ENCODE measurements at regions not wholly inside any gene's neighbourhood (a gene's known extent, or its start where the extent isn't known, plus 50 kb on each side); places are given as distances from the start of the nearest gene placed in this dataset.
"Not testable (repeated sequence)": the region's sequence is repeated elsewhere in the genome, so short reads cannot be mapped to it uniquely, and the experiment has no call there.

DNA sequence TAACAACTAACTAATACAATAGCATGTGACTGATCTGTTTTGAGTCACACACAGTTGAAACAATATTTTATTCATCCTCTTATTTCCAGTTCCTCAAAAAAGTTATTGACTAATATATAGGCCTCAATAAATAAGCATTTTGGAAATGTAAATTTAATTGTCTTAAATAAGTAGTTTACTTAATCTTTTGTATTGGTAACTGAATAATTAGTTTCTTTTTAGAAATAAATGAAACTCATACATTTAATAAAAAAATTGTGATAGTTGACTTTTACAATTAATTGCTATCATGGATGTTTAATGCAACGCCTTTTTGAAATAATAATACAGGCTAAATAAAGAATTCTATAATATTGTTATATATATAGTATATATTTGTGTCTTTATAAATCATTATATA, 500.8 kb upstream of the PCDH20 start:
- no peak for DNase-seq (ENCODE audit: insufficient read length, low spot score)
- FAIRE-seq = no peak

GRCh38 chr13:61913183-61913582, 497.5 kb upstream of the PCDH20 start:
- no peak for FAIRE-seq
- no peak for DNase-seq (ENCODE audit: insufficient read length, low spot score)

GRCh38 chr13:61908906-61909615, 493.4 kb upstream of the PCDH20 start:
- DNase-seq (ENCODE audit: insufficient read length, low spot score) (no peak), FAIRE-seq (no peak)

DNA sequence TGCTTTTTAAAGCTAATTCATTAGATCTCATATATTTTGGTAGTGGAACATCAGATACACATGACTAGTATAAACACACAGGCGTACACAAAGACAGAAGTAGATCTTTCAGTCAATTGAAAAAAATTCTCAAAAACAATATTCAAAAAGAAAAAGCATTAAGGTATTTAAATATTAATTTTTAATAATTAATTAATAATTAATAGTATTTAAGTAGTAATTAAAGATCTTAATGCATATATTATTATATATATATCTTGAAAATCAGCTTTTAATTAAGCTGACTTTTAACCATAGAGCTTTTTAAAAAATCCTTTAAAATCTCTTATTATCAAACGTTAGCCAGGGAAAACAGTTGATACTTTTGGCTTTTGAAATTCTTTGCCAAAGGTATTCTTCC, 489.4 kb upstream of the PCDH20 start:
- no peak for FAIRE-seq
- DNase-seq (ENCODE audit: insufficient read length, low spot score) = no peak

GRCh38 chr13:61901946-61902541, 486.4 kb upstream of the PCDH20 start:
- DNase-seq (ENCODE audit: insufficient read length, low spot score) = no peak
- FAIRE-seq = no peak

- FAIRE-seq (no peak), DNase-seq (ENCODE audit: insufficient read length, low spot score) (no peak)
Measured at GRCh38 chr13:61900033-61900432, 484.4 kb upstream of the PCDH20 start.

- FAIRE-seq = no peak
- DNase-seq (ENCODE audit: insufficient read length, low spot score) = no peak
Measured at GRCh38 chr13:61898207-61898606, 482.6 kb upstream of the PCDH20 start.

DNA sequence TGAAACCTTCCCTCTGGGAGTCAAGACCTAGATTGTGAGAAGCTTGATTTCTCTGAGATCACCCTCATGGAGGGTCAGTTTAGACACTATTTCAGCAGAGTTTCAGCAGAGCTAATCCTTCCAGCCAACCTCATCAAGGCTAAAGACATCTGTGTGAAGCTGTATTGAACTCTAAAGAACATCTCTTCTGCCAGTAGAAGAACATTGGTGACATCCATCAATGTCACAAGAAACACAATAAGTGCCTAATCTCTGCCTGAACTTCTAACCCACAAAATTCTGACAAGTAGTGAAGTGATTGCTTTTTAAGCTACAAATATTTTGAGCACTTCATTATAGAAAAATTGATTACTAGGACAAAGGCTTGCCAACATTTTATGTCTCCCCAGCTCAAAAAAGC, 475.8 kb upstream of the PCDH20 start:
- DNase-seq (ENCODE audit: insufficient read length, low spot score) = no peak
- FAIRE-seq = no peak

- FAIRE-seq = no peak
- no peak for DNase-seq (ENCODE audit: insufficient read length, low spot score)
Measured at GRCh38 chr13:61884830-61885229, 469.2 kb upstream of the PCDH20 start.

DNA sequence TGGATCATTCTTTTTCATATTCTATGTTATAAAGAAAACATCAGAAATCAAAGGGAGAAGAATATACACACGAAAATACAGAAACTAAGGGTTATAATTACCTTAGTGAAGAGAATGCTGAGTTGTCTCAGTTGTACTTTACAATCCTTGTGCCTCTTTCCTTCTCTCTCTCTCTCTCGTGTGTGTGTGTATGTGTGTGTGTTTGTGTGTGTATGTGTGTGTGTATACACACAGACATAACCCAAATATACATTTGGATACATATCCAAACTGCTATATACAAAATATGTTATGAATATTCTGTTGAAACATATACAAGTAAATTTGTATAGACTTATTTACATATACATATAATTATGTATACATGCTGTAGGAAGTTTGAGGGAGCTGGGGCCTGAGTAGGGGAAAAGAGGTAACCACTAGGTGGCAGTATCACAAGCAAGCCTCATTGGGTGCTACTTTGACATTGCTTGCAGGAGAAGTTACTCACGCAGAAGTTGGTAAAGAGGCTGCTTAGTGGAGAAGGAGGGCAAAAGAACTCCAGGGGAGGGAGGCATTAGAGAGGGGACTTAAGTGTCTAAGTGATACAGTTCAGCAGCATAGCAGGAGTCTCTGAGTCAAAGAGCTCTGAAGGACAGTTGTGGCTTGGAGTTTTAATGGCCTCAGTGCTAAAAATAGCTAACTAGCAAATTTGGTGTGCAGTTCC, 465.1 kb upstream of the PCDH20 start:
- DNase-seq (ENCODE audit: insufficient read length, low spot score) = peak; percentile 1
- FAIRE-seq = no peak

DNA sequence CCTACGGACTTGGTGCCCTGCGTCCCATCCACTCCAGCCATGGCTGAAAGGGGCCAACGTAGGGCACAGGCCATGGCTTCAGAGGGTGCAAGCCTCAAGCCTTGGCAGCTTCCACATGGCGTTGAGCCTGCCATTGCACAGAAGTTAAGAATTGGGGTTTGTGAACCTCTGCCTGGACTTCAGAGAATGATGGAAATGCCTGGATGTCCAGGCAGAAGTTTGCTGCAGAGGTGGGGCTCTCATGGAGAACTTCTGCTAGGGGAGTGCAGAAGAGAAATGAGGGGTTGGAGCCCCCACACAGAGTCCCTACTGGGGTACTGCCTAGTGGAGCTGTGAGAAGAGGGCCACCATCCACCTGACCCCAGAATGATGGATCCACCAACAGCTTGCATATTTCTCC, 462.9 kb upstream of the PCDH20 start:
- not testable (repeated sequence) for FAIRE-seq

DNA sequence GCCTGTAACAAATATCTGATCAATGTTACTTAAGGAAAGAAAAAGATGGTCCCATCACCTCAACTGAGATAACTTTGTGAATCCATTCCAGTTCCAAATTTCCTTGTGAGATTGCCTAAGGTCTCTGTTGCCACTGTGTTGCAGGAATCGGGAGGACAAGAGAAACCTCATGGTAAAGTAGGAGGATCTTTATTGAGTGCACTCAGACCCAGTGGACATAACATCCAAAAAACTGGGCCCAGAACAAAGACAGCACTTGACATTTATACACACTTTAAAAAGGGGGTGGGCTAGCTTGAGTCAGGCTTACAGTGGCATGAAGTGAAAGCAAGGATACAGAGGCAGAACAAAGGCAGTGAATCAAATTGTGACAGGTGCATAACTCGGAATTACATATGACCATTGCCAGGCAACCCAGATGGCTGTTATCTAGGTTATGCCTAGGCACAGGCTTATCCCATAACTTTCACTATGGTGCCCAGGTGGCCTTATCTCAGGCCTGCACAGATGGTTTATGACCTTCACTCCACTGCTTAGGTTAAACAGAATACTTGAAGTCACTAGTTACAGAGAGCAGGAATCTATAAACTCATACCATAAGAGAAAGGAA, 459.4 kb upstream of the PCDH20 start:
- DNase-seq (ENCODE audit: insufficient read length, low spot score) (no peak), FAIRE-seq (no peak)

More for the DNA sequence above, 462.9 kb upstream of the PCDH20 start:
- DNase-seq (ENCODE audit: insufficient read length, low spot score) = not testable (repeated sequence)

DNA sequence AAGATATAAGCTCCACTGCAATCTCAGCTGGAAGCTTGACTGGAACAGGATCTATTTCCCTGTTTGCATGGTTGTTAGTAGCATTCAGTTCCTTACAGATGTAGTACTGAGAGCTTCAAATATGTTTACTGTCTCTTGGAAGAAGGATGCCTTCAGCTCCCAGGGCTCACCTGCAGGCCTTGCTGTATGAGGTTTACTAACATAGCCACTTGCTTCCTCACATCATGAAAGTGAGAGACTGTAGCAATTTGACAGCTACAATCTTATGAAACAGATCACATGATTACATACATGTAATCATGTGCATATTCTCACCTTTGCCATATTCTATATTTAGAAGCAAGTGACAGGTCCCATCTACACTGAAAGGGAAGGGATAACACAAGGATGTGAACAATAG, 458.1 kb upstream of the PCDH20 start:
- FAIRE-seq = no peak
- no peak for DNase-seq (ENCODE audit: insufficient read length, low spot score)

GRCh38 chr13:61857198-61857597, 441.5 kb upstream of the PCDH20 start:
- FAIRE-seq = no peak
- DNase-seq (ENCODE audit: insufficient read length, low spot score) = no peak

GRCh38 chr13:61852116-61852619, 436.5 kb upstream of the PCDH20 start:
- FAIRE-seq (no peak), DNase-seq (ENCODE audit: insufficient read length, low spot score) (no peak)

- no peak for FAIRE-seq
Measured at GRCh38 chr13:61850794-61851193, 435.1 kb upstream of the PCDH20 start.

DNA sequence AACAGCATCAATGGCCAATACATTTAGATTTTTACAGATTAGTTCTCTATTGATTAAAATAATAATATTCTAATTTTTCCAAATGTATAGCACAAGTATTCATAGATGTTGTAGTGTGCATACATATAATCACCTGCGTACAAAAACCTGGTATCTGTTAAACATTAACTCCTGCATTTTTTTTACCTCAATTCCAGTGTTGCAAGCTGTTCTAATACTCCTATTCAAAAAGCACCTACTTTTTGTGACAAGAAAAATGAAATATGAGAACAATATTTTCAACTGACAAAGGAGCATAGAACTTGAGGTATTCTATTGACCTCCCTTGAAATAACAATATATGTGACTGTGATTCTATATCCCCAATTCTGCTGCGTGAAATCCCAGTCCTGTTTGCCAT, 422.9 kb upstream of the PCDH20 start:
- DNase-seq (ENCODE audit: insufficient read length, low spot score) (no peak), FAIRE-seq (no peak)

More at GRCh38 chr13:61850794-61851193, 435.1 kb upstream of the PCDH20 start:
- DNase-seq (ENCODE audit: insufficient read length, low spot score) = no peak

GRCh38 chr13:61833228-61833627, 417.6 kb upstream of the PCDH20 start:
- FAIRE-seq = no peak
- DNase-seq (ENCODE audit: insufficient read length, low spot score) = no peak

DNA sequence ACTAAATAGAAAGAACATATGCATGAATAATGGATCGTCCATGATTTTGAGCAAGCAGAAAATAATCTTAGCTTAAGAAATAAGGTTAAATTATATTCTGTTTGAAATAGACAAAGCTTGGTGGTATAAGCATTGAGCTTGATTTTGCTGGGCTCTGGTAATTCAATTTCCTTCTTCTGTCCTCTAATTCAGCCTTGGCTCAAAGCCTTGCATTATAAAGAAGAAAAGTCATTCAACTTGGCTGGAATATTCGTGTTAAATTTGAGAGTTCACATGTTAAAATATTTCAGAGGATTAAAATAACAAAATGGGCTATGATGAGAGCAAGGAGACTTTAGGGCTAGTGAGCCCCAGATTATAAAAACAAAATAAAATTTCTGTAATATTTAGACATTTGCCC, 415.4 kb upstream of the PCDH20 start:
- FAIRE-seq (no peak), DNase-seq (ENCODE audit: insufficient read length, low spot score) (no peak)

GRCh38 chr13:61830475-61830874, 414.8 kb upstream of the PCDH20 start:
- no peak for FAIRE-seq

DNA sequence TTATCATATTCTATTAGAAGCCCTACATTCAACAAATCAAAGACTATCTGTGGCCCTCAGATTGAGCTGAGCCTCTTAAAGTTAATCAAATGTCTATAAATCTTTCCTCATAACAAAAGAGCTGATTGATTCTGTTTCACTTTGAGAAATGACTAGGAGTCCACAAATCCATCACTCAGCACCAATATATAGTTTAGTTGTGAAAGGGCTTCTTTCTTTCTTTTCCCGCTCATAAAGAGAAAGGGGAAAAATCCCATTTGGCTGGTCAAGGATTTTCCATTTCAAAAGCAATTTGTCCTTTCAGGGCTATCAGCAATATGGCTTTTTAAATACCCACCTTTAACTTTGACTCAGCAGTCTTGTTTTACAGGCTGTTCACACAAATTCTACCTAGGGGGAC, 408.5 kb upstream of the PCDH20 start:
- FAIRE-seq = no peak
- no peak for DNase-seq (ENCODE audit: insufficient read length, low spot score)

More at GRCh38 chr13:61830475-61830874, 414.8 kb upstream of the PCDH20 start:
- no peak for DNase-seq (ENCODE audit: insufficient read length, low spot score)

All from HTR-8/SVneo (cell line).